ENCODE measurements at regions not wholly inside any gene's neighbourhood (a gene's known extent, or its start where the extent isn't known, plus 50 kb on each side); places are given as distances from the start of the nearest gene placed in this dataset.

GRCh38 chr2:226045080-226045479 is 645.6 kb downstream of the NYAP2 start:
- TF ChIP-seq ZNF10 (CRISPR knock-in tag; IDR thresholded peaks at IDR 0.05; ENCODE audit: borderline replicate concordance, low read depth) = no peak
- no peak for TF ChIP-seq FOXO4 (CRISPR knock-in tag; conservative IDR thresholded peaks at IDR 0.05)
- TF ChIP-seq CTCF (CRISPR knock-in tag; IDR thresholded peaks at IDR 0.05) = no peak
- TF ChIP-seq ZNF407 (CRISPR knock-in tag; IDR thresholded peaks at IDR 0.05; ENCODE audit: not compliant biosample characterization) = no peak
- TF ChIP-seq PCBP2 (optimal IDR thresholded peaks at IDR 0.05; ENCODE audit: low read depth, low read length, poor library complexity, severe bottlenecking) = no peak
- no peak for TF ChIP-seq ARID3A (IDR thresholded peaks at IDR 0.05; ENCODE audit: low read depth, low read length)
- TF ChIP-seq POLR2A (IDR thresholded peaks at IDR 0.05; ENCODE audit: insufficient read depth in 1 of 2, low read depth in 2 of 2, low read length in 2 of 2) = no peak
